ENCODE measurements at regions not wholly inside any gene's neighbourhood (a gene's known extent, or its start where the extent isn't known, plus 50 kb on each side); places are given as distances from the start of the nearest gene placed in this dataset.

DNA sequence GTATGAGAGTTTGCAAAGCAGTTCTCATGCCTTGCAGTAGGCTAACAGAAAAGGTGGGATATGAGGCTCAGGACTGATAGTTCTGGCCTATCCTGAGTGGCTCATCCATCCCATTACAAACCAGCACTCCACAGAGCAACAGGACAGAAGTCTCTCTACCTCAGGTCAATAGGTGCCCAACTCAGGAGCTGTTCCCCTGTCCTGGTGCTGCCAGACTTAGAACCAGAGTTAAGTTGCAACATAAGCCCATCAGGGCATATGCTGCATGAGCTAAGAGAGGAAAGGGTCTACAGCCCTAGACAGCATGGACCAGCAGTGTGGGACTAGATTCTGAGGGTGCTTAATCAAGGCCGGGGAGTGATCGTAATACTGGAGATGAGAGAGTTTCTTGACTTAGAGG lies 104.8 kb upstream of the ECI2 start (continued):
- TF ChIP-seq JUNB (IDR thresholded peaks at IDR 0.05; ENCODE audit: unreplicated experiment) = no peak

DNA sequence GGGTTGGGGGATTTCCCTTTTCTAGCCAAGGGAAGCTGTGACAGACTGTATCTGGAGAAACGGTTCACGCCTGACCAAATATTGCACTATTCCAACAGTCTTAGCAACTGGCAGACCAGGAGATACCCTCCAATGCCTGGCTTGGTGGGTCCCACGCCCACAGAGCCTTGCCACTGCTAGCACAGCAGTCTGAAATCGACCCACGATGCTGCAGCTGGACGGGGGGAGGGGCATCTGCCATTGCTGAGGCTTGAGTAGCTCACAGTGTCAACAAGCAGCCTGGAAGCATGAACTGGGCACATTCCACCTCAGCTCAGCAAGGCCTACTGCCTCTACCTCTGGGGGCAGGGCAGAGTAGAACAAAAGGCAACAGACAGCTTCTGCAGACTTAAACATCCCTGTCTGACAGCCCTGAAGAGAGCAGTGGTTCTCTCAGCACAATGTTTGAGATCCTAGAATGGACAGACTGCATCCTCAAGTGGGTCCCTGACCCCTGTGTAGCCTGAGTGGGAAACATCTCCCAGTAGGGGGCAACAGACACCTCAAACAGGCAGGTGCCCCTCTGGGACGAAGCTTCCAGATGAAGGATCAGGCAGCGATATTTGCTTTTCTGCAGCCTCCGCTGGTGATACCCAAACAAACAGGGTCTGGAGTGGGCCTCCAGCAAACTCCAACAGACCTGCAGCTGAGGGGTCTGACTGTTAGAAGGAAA lies 89.9 kb upstream of the ECI2 start:
- Mint-ChIP-seq H3K36me3 (ENCODE audit: low read depth) (0 out of 3 replicates have a peak, but pooled peaks cover 4% of the 10 kb centered on the region), H3K9me3 (peaks cover 11% of the 10 kb centered on the region), H3K27ac (no peak overlapping the region), H3K4me1 (no peaks in the 10 kb centered on the region; the same call in 2 of the 3 replicates), H3K4me3 (no peak overlapping the region), H3K27me3 (ENCODE audit: insufficient read depth, low read depth, poor library complexity) (peaks cover 1% of the 10 kb centered on the region)
- DNase-seq (ENCODE audit: low spot score) (peak; percentile 33), ATAC-seq (peak; percentile 83)
- no peak overlapping the region for H3K4me2 ChIP-seq
- no peaks in the 10 kb centered on the region for H3K9me2 ChIP-seq (ENCODE audit: insufficient read depth)
- H3K27ac ChIP-seq (ENCODE audit: low read depth) = no peak overlapping the region
- peak overlapping the region; percentile 63; the same call in 1 of the 2 replicates for H2AFZ ChIP-seq
- H3F3A ChIP-seq (replicated peaks; ENCODE audit: low read depth) = no peaks in the 10 kb centered on the region
- H3K4me3 ChIP-seq = no peak overlapping the region
- no peaks in the 10 kb centered on the region for H3K4me1 ChIP-seq (ENCODE audit: insufficient read depth)
- no peaks in the 10 kb centered on the region for H4K20me1 ChIP-seq (replicated peaks; ENCODE audit: insufficient read depth)
- no peaks in the 10 kb centered on the region for H3K27me3 ChIP-seq (ENCODE audit: insufficient read depth)
- no peak for TF ChIP-seq CREB1 (CRISPR knock-in tag; IDR thresholded peaks at IDR 0.05; ENCODE audit: low read depth)
- TF ChIP-seq, protein P1, sequence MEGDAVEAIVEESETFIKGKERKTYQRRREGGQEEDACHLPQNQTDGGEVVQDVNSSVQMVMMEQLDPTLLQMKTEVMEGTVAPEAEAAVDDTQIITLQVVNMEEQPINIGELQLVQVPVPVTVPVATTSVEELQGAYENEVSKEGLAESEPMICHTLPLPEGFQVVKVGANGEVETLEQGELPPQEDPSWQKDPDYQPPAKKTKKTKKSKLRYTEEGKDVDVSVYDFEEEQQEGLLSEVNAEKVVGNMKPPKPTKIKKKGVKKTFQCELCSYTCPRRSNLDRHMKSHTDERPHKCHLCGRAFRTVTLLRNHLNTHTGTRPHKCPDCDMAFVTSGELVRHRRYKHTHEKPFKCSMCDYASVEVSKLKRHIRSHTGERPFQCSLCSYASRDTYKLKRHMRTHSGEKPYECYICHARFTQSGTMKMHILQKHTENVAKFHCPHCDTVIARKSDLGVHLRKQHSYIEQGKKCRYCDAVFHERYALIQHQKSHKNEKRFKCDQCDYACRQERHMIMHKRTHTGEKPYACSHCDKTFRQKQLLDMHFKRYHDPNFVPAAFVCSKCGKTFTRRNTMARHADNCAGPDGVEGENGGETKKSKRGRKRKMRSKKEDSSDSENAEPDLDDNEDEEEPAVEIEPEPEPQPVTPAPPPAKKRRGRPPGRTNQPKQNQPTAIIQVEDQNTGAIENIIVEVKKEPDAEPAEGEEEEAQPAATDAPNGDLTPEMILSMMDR (conservative IDR thresholded peaks at IDR 0.05; ENCODE audit: low read depth in 2 of 2) = peak; percentile 25 to 49; a peak in 3 of 4 replicates
- H3K79me2 ChIP-seq (replicated peaks; ENCODE audit: insufficient read depth) = no peaks in the 10 kb centered on the region
- H3K36me3 ChIP-seq (ENCODE audit: insufficient read depth) = no peaks in the 10 kb centered on the region

DNA sequence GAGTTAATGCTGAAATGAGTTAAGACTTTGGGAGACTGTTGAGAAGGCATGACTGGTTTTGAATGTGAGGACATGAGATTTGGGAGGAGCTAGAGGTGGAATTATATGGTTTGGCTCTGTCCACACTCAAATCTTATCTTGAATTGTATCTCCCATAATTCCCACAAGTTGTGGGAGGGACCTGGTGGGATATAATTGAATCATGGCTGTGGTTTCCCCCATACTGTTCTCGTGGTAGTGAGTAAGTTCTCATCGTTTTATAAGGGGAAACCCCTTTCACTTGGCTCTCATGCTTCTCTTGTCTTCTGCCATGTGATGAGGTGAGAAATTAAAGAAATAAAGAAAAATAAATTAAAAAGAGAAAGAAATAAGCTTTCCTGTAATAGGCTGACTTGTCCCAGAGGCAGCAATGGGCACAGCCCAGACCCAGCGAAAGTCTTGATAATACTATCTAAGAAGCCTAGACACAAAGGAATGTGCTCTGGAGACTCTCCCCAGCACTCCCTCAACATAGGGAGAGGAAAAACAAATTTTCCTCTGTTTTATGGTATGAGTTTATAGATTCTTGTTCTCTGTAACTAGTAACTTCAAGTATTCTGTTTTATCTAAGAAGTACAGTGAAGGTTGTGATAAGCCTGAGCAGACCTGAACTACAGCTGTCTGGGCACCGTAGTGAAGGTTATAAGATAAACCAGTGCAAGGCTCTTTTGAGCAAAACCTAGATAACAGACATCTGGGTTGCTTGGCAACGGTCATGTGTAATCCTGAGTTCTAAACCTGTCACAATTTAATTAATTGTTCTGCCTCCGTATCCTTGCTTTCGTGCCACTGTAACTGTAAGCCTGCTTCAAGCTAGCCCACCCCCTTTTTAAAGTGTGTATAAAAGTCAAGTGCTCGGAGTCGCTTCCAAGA lies 88.9 kb upstream of the ECI2 start:
- Histone ChIP-seq H3K79me2 (replicated peaks; ENCODE audit: insufficient read depth) (no peaks in the 10 kb centered on the region), H3K4me2 (no peak overlapping the region), H4K20me1 (replicated peaks; ENCODE audit: insufficient read depth) (no peaks in the 10 kb centered on the region), H3K4me1 (ENCODE audit: insufficient read depth) (peaks cover 1% of the 10 kb centered on the region; the same call in 1 of the 2 replicates), H3K4me3 (no peak overlapping the region), H2AFZ (no peak overlapping the region), H3F3A (replicated peaks; ENCODE audit: low read depth) (no peaks in the 10 kb centered on the region), H3K9me2 (ENCODE audit: insufficient read depth) (no peaks in the 10 kb centered on the region), H3K27ac (ENCODE audit: low read depth) (no peak overlapping the region), H3K27me3 (ENCODE audit: insufficient read depth) (no peaks in the 10 kb centered on the region), H3K36me3 (ENCODE audit: insufficient read depth) (no peaks in the 10 kb centered on the region)
- Mint-ChIP-seq H3K4me1 (peaks cover 3% of the 10 kb centered on the region; the same call in 2 of the 3 replicates), H3K4me3 (no peak overlapping the region), H3K36me3 (ENCODE audit: low read depth) (0 out of 3 replicates have a peak, but pooled peaks cover 4% of the 10 kb centered on the region), H3K27ac (no peak overlapping the region), H3K27me3 (ENCODE audit: insufficient read depth, low read depth, poor library complexity) (peaks cover 1% of the 10 kb centered on the region), H3K9me3 (peaks cover 15% of the 10 kb centered on the region)
- no peak for ATAC-seq
- no peak for DNase-seq (ENCODE audit: low spot score)
- no peak for TF ChIP-seq CREB1 (CRISPR knock-in tag; IDR thresholded peaks at IDR 0.05; ENCODE audit: low read depth)
- TF ChIP-seq, protein P2, sequence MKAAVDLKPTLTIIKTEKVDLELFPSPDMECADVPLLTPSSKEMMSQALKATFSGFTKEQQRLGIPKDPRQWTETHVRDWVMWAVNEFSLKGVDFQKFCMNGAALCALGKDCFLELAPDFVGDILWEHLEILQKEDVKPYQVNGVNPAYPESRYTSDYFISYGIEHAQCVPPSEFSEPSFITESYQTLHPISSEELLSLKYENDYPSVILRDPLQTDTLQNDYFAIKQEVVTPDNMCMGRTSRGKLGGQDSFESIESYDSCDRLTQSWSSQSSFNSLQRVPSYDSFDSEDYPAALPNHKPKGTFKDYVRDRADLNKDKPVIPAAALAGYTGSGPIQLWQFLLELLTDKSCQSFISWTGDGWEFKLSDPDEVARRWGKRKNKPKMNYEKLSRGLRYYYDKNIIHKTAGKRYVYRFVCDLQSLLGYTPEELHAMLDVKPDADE (IDR thresholded peaks at IDR 0.05) = no peak
- TF ChIP-seq, protein P3, sequence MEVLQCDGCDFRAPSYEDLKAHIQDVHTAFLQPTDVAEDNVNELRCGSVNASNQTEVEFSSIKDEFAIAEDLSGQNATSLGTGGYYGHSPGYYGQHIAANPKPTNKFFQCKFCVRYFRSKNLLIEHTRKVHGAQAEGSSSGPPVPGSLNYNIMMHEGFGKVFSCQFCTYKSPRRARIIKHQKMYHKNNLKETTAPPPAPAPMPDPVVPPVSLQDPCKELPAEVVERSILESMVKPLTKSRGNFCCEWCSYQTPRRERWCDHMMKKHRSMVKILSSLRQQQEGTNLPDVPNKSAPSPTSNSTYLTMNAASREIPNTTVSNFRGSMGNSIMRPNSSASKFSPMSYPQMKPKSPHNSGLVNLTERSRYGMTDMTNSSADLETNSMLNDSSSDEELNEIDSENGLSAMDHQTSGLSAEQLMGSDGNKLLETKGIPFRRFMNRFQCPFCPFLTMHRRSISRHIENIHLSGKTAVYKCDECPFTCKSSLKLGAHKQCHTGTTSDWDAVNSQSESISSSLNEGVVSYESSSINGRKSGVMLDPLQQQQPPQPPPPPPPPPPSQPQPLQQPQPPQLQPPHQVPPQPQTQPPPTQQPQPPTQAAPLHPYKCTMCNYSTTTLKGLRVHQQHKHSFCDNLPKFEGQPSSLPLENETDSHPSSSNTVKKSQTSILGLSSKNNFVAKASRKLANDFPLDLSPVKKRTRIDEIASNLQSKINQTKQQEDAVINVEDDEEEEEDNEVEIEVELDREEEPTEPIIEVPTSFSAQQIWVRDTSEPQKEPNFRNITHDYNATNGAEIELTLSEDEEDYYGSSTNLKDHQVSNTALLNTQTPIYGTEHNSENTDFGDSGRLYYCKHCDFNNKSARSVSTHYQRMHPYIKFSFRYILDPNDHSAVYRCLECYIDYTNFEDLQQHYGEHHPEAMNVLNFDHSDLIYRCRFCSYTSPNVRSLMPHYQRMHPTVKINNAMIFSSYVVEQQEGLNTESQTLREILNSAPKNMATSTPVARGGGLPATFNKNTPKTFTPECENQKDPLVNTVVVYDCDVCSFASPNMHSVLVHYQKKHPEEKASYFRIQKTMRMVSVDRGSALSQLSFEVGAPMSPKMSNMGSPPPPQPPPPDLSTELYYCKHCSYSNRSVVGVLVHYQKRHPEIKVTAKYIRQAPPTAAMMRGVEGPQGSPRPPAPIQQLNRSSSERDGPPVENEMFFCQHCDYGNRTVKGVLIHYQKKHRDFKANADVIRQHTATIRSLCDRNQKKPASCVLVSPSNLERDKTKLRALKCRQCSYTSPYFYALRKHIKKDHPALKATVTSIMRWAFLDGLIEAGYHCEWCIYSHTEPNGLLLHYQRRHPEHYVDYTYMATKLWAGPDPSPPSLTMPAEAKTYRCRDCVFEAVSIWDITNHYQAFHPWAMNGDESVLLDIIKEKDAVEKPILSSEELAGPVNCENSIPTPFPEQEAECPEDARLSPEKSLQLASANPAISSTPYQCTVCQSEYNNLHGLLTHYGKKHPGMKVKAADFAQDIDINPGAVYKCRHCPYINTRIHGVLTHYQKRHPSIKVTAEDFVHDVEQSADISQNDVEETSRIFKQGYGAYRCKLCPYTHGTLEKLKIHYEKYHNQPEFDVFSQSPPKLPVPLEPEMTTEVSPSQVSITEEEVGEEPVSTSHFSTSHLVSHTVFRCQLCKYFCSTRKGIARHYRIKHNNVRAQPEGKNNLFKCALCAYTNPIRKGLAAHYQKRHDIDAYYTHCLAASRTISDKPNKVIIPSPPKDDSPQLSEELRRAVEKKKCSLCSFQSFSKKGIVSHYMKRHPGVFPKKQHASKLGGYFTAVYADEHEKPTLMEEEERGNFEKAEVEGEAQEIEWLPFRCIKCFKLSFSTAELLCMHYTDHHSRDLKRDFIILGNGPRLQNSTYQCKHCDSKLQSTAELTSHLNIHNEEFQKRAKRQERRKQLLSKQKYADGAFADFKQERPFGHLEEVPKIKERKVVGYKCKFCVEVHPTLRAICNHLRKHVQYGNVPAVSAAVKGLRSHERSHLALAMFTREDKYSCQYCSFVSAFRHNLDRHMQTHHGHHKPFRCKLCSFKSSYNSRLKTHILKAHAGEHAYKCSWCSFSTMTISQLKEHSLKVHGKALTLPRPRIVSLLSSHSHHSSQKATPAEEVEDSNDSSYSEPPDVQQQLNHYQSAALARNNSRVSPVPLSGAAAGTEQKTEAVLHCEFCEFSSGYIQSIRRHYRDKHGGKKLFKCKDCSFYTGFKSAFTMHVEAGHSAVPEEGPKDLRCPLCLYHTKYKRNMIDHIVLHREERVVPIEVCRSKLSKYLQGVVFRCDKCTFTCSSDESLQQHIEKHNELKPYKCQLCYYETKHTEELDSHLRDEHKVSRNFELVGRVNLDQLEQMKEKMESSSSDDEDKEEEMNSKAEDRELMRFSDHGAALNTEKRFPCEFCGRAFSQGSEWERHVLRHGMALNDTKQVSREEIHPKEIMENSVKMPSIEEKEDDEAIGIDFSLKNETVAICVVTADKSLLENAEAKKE (CRISPR knock-in tag; IDR thresholded peaks at IDR 0.05) = no peak

All from GM23338 (cell line).